ENCODE measurements at regions not wholly inside any gene's neighbourhood (a gene's known extent, or its start where the extent isn't known, plus 50 kb on each side); places are given as distances from the start of the nearest gene placed in this dataset.

DNA sequence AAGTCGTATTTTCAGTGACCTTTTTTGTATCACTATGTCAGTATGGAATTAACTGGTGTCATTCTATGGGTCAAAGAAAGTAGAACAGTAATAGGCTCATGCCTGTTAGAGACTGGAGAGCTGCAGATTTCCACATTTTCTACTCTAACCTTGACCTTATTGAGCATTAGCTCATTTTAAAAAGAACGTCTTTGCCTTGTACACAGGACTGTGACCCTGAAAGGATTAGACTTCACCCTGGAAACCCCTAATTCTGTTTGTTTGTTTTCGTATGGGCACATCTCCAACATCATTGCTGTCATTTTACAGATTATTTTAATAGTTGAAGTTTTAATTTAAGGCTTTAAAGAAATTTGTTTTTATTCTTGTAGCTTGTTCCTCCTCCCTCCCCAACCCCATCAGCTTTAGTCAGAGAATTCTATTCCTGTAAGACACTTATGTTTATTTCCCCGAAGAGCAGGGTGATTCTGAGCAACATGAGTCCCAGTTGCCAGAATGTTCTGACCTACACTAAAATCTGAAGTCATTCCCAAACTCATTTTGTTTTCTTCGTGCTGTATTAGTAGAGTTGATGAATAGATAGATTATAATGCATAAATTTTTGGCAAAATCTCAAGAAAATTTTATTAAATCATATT is 451.3 kb downstream of the FOXG1 start:
- no peak for DNase-seq (ENCODE audit: low spot score)

DNA sequence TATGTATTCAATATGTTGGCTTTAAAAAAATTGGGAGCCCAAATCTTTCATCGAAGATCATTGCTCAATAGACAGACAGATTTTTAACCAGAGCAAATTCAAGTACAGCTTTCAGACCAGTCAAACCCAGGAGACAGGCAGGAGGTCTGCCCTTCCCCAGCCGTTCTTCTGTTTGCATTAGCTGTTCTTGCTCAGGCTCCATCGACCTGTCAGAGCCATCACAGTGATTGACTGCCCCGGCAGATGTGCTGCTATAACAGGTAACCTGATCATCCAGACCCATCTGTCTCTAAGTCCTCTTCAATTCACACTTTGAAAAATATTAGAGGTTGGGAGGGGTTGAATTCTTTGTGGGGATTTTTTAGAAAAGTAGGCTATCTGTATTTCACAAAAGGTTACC is 453.5 kb downstream of the FOXG1 start:
- no peak for DNase-seq (ENCODE audit: low spot score)

DNA sequence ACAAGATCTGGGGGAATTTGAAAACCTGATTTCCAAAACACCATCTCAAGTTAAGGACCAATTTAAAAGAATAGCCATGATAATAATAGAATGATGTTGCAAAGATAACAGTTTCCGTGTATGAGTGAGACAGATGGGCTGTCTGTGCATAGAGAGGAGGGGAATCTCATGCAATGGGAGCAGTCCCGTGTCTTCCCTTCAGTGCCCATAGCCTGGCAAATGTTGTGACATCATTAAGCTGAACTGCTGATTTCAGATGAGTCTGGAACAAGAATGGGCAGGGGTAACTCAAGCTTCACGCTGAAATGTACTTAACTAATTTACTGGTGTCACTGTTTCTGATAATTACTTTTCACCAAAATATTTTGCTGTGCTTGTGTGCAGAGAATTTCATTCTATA is 454.0 kb downstream of the FOXG1 start:
- DNase-seq (ENCODE audit: low spot score), result no peak

DNA sequence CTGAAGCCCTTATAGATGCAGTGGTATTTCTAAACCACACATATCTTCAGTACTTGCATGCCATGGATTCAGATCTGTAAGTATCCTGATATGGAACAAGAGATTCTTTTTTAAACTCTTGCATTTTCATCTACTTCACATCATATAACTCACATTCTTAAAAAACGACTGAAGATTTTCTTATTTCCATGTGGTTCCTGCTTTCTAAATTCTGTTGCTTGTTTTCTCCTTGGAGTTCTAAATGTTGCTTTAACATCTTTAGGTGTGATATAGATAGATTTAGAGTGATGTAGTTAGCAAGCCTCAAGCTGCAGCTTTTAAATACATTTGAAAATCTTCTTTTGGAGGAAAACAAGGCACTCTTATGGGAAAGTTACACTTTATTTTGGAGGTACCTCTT is 455.4 kb downstream of the FOXG1 start:
- no peak for DNase-seq (ENCODE audit: low spot score)

DNA sequence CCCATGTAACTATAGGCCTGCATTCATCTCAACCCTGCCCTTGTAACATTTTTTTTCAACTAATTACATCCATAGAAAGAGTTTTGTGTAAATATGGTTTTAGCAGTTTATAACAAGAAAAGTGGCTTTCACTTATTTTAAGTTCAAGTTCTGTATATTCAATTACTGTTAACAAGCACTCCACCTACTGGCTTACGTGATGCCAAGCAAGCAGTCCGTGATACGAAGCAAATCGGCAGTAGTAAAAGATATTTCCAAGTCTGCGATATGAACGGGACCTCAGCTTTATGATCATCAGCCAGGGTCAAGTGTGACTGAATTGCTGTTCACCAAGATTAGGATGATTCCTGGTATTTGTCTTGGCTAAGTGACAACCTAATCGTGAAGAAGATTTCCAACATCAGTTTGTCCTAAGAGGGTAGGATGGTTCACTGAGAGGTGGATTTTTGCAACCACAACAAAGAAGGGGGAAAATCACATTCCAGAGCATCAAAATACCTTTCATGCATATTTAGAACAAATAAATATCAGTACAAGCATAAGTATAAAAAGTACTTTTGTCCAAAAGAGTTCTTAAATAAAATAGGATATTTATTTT is 456.2 kb downstream of the FOXG1 start:
- no peak for DNase-seq (ENCODE audit: low spot score)

DNA sequence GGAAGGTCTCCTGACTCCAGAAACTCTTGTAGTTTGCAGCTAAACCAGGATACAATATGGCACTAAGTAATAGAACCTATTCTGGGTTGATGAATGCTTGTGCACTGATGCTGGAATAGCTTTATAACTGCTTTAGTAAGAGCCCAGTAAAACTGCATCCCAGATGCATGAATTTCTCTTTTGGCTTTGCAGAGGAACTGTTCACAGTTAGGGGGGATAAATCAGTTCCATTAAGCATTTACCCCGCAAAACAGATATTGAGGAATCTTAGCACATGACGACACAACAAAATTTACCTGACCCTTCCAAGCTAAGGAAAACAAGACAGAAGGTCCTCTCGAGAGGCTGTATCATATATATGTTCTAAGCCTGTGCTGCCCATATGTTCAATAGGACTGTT is 457.4 kb downstream of the FOXG1 start:
- DNase-seq (ENCODE audit: low spot score), result no peak

DNA sequence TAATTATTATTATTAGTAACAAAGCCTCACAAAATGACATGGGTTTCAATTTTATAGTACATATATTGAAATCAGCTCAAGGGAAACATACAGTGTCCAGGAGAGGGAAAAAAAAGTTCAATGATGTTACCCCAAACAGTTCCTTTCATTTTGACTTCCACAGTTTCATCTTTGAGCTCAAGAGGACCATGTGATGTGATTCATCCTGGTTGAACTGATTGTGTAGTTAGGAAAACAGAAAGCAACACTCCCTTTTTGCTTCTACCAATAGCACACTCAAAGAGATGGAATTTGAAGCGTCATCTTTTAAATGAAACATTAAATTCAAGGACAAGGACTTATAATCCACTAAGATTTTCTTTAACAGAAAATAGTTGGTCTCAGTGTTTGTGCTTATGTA is 461.0 kb downstream of the FOXG1 start:
- DNase-seq (ENCODE audit: low spot score), result no peak

DNA sequence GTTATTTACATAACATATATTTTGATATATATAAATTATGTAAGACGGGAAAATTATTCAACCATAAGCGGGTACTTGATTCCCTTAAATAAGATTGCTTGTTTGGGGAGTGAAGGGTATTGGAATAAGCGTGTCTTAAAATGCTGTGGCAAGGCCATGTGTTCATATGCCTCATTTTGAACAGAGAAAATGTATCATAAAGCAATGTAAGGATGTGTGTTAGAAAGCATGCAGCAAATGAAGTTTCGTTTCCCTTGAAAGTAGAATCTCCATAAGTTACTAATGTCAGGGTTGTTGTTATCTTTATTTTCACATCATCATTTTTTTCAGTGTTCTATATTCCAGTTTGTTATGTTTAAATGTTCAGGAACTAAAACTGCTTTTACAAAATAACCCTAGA is 465.6 kb downstream of the FOXG1 start:
- no peak for DNase-seq (ENCODE audit: low spot score)

DNA sequence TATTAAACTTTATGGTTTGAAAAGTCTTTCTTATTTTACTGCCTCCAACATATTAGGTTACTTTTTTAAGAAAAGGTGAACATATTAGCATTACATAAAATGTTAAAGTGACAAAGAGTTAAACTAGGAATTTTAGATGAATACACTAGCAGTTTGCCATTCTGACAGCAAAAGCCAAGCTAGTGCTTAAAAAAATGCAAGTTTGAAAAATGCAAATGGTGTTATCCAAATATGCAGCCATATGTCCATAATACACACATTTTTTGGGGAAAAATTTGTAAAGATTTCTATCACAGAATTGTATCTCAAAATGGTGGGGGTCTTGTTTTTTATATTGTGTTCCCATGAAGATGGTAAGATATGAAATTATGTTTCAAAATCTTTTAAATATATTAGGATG is 466.1 kb downstream of the FOXG1 start:
- DNase-seq (ENCODE audit: low spot score), result no peak

DNA sequence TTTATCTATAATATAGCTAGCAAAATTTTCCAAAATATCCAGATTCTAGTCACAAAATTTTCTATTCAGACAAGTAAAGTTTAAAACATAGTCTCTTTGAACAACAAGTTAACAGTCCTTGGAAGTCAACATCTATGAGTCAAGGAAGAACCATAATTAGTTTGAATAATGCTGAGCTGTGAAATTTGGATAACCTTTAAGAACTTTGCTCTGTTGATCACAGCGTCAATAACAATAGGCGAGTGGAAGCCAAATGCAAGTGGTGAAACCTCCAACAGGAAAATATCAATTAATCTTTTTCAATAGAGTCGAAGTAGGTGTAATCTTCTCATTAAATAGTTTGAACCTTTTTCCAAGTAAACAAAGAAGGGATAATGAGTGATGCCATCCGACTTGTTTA is 466.6 kb downstream of the FOXG1 start:
- no peak for DNase-seq (ENCODE audit: low spot score)

DNA sequence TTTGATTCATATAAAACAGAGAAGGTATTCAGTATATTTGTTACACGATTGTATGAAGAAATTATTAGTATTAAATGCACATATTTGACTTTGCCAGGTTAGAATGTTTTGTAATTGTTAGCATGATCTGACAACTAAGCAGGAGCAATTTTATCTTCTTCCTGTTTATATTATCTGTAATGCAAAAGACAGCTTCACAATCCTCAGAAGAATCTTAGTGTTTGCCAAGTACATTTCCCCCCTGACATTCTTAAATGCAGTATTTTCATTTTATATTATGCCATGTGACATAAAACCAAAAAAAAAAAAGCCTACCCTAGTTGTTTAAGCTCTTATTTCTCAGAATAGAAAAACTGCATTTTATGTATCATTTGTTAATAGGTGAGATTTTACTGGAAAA is 469.4 kb downstream of the FOXG1 start:
- no peak for DNase-seq (ENCODE audit: low spot score)

DNA sequence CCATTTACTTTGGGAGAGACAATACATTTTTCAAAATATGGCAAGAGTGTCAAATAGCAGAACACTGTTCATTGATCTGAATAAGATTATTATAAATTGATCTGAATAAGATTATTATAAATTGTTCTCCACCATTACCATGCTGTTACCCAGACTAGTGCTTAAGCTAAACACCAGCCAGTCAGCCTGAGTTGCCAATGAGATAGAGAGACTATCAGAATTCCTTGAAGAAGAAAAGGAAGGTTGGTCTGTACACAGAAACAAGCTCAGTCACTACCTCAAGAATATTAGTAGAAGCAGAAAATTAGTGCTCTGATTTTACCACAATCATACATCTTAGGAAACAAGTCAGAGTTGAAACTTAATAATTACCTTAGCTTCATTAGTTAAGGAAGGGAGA is 469.8 kb downstream of the FOXG1 start:
- no peak for DNase-seq (ENCODE audit: low spot score)

DNA sequence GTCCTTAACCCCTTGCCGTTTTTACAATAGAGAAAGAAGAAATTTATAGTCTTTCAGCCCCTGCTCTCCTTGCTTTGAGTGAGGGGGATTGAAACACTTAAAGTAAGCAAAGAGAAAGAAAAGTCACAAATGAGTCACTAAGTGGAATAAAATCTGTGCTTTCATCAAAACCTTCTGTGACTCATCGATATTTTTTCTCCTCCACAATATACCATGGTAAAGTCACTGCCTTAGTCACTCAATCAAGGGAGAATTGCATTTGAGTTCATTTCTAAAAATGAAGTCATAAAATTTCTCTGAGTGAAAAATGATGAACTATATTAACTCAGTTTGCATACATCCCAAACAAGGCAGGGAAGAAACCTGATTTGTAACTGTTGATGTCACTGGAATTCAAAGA is 470.3 kb downstream of the FOXG1 start:
- DNase-seq (ENCODE audit: low spot score), result peak; percentile 68

DNA sequence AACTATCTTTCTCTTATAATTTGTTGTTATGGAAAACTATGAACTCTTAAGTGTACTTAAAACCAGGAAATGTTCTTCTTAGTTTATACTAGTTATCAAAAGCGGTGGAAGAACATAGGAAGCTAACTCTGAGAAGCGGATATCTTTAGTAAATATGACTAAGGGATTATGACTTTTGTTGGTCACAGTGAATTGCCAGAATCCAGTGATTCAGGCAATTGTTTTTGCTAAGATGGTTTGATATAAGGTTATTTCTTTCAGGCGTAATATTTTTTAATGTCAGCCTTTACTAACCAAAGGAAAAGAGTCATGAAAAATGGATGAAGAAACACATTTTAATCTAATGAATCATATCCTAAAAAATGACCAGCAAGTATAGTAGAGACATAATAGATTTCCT is 473.5 kb downstream of the FOXG1 start:
- no peak for DNase-seq (ENCODE audit: low spot score)

DNA sequence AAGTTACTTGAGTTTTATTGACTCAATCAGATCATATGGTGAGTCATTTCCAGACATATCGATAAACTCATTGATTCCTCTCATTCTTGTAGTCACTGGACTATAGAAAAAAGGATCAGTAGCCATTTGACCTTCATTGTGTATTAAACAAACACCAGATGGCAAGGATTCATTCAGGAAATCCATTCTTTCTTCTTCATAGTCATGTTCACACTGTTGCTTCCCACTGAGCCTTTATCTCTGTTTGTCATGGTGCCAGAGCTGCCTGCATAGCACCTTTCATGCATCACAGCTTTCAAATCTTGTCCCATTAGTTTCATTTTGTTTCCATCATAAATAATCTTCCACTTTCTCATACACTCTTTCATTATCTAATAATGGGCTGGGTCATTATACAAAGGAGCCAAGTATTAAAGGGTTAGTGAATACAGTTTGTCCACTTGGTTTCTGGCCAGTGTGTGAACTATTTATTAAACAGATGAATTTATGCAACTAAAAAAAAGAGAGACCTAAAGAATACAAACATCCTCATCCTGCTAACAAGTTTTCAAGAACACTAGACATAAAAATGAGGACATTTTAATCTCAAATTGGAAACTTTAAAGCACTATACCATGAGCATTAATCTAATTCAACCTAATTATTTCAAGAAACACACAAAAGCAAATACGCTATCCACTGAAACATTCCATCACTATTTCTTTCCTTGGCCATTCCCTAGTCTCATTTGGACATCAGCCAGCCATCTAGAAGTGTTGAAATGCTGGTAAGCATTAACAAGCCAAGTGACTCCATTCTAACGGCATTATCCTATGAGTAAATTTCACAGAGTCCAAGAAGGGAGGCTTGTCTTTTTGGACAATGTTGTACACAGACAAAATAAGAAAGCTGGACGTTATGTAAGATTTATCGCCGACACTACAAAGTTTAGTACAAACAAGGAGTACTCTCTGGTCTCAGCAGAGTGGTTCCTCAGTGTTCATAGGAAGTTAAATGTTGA is 476.5 kb downstream of the FOXG1 start:
- no peak for DNase-seq (ENCODE audit: low spot score)

DNA sequence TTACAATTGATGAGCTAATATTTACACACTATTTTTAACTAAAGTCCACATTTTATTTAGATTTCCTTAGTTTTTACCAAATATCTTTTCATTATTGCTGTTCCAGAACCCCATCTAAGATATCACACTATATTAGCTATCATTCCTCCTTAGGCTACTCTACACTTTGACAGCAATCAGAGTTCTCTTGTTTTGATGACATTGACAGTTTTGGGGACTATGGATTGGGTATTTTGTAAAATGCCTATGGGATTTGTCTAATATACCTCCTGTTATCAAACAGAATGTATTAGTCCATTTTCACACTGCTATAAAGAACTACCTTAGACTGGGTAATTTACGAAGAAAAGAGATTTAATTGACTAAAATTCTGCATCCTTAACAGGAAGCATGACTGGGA is 489.1 kb downstream of the FOXG1 start:
- DNase-seq (ENCODE audit: low spot score), result no peak

DNA sequence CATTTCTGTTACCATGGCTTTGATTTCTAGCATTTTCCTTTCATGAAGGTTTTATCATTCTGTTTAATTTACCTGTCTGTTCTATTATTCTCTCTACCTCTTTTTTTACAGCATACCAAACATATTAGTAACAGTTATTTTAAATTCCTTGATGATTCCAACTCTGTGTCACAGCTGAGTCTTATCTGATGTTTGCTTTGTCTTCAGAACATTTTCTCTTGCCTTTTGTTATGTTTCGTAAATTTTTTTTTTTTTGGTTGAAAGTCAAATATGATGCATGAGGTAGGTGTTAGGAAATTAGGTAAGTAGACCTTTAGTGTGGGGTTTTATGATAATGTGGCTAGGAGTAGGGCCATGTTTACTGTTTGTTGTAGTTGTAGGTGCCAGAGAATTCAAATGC is 496.4 kb downstream of the FOXG1 start:
- DNase-seq (ENCODE audit: low spot score), result no peak

DNA sequence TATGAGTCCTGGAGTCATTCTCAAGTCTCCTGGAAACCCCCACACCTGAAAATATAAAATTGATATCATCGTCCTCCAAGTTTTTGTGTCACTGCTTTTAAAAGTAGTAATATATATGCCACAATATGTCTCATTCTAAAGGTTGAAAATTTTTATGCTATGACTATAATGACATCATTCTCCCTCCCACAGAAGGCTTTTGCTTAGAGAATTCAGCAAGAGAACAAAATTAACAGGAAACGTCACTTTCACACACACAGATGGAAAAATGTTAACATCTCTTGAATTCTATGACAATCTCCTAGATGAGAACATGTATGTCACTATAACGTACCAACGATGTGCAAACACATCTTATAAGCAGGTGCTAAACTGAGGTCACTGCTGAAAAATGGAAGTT is 498.3 kb downstream of the FOXG1 start:
- peak; percentile 41 for DNase-seq (ENCODE audit: low spot score)

DNA sequence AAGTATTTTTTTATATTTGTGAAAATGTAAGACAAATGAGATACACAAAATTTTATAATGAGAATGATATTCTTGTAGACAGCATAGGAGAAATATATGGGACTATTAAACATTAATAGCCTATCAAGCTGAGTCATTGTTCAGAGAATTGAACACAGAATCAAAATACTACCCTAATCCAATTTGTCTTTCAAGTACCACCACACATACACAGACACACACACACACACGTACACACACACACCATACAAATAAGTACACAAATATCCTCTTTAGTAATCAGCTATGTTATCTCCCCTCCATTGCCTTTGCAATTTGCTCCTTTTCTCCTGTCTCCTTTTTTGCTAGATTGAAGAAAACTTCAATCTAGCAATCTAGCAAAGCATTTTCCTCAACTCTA is 499.3 kb downstream of the FOXG1 start:
- no peak for DNase-seq (ENCODE audit: low spot score)

DNA sequence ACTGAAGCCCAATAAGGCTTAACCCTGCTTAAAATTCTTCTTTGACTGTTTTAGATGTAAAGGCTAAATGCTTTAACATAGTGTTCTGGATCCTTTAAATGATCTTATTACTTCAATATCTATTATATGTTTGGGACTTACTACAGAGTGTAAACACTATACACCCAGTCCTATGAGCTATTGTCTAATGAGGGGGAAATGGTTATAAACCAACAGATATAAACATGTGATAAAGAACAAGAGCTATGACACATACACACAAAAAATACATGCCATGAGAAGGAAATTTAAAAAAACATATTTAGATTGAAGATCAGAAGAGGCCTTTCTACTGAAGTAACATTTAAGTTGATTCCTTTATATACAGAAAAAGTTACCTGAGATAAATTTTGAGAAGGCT is 505.1 kb downstream of the FOXG1 start:
- DNase-seq (ENCODE audit: low spot score), result no peak

DNA sequence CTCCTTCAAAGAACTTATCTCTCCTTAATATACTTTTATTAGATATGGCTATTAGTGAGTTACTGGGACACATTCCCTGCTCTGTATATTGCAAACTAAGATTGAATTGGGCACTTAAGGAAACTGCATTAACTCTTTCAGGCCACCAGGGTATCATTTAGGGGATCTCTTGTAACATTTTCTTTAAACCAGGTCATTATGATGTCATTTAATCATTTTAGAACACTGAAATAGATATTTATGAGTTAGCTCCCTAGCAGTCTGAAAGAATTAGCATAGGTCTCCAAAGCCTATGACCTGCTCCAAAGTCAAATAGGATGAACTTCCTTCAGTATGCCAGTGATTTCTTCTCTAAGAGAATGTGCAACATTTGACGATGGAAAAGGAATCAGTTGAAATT is 506.9 kb downstream of the FOXG1 start:
- no peak for DNase-seq (ENCODE audit: low spot score)

DNA sequence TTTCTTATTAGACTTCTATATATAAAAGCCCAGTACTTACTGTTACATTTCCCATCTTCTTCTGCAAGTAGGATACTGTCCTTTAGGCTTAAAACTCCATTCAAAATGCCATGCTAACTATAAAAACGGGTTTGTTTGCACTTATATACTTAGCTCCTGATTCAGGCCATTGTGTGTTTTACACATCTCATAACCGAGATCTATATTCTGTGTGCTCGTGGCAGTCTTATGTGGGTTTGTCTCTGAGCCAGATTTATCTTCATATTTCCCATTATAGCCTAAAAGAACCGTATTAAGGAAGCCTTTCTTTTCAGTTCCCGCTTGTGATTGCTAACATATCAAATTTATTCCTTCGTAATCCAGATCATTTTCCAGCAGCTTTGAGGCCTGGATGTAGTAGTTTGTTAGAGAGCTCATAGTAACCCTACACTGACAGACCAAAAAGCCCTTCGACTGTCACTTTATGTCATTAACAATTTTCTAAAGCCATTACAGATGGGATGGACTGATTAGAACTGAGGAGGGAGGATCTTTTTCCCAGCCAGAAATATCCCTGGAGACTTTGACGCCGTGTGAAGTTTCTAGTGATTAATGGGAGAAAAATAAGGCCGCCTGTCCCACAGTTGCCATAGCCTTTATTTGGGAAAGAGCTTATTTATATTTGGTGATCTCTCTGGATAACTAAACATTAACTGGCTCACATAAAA is 508.5 kb downstream of the FOXG1 start:
- DNase-seq (ENCODE audit: low spot score), result no peak
